Esophagus (tissue), 2 donors: ENCODE measurements at regions not wholly inside any gene's neighbourhood (a gene's known extent, or its start where the extent isn't known, plus 50 kb on each side); places are given as distances from the start of the nearest gene placed in this dataset.

Experiments used
- H3K27ac ChIP-seq, 2 donors: one replicate each; pipeline ENCODE4 v1.5.1; 2013; ENCODE audit warnings: low read depth in 2 of 2, mild to moderate bottlenecking in 2 of 2, inconsistent platforms in 1 of 2, low read length in 1 of 2, moderate library complexity in 1 of 2
- H3K27me3 ChIP-seq, 2 donors: one replicate each; pipeline ENCODE4 v1.6.1; 2013; ENCODE audit warnings: low read length in 2 of 2, control low read depth in 1 of 2, mild to moderate bottlenecking in 1 of 2; ENCODE audit not compliant: insufficient read depth in 2 of 2, control insufficient read depth in 1 of 2
- H3K36me3 ChIP-seq, 2 donors: one replicate each; pipeline ENCODE4 v1.6.1; 2013; ENCODE audit warnings: low read length in 1 of 2; ENCODE audit not compliant: control insufficient read depth in 2 of 2, insufficient read depth in 2 of 2
- H3K4me1 ChIP-seq, 2 donors: one replicate each; pipeline ENCODE4 v1.6.1; 2013; ENCODE audit warnings: low read length in 1 of 2; ENCODE audit not compliant: control insufficient read depth in 2 of 2, insufficient read depth in 2 of 2
- H3K4me3 ChIP-seq, 2 donors: one replicate each; pipeline ENCODE4 v1.5.1; 2013; ENCODE audit warnings: low read length in 2 of 2, mild to moderate bottlenecking in 2 of 2, low read depth in 1 of 2, moderate library complexity in 1 of 2
- H3K9me3 ChIP-seq, 2 donors: one replicate each; pipeline ENCODE4 v1.6.1; 2013; ENCODE audit warnings: mild to moderate bottlenecking in 2 of 2, low read depth in 1 of 2, low read length in 1 of 2, moderate library complexity in 1 of 2; ENCODE audit not compliant: control insufficient read depth in 2 of 2, insufficient read depth in 1 of 2
- WGBS, 2 donors: extraction: QIAGEN DNeasy Blood & Tissue Kit; methylation state at CpG; one replicate each; pipeline ENCODE4 v1.1.7; 2013; 5-methylcytosine and 5-hydroxymethylcytosine counted together
- donor health status: healthy with polysubstance abuse.
- donor health status: Bipolar disorder and iron deficiency.

GRCh38 chr11:122604621-122605020, 50.9 kb upstream of the UBASH3B start:
- Histone ChIP-seq H3K9me3 (no peaks in the 10 kb centered on the region), H3K27ac (no peak overlapping the region), H3K36me3 (no peaks in the 10 kb centered on the region), H3K27me3 (no peaks in the 10 kb centered on the region), H3K4me3 (no peak overlapping the region), H3K4me1 (no peaks in the 10 kb centered on the region)
- WGBS, 2 donors, result 88% methylated on average over 4 of the region's 4 CpGs

GRCh38 chr11:122601141-122602125, 54.1 kb upstream of the UBASH3B start:
- H3K27ac ChIP-seq, result no peak overlapping the region
- H3K9me3 ChIP-seq, result no peaks in the 10 kb centered on the region
- H3K4me1 ChIP-seq, result no peaks in the 10 kb centered on the region
- WGBS, 2 donors, result 70 to 74% methylated on average over 7 of the region's 7 CpGs
- no peaks in the 10 kb centered on the region for H3K27me3 ChIP-seq
- no peaks in the 10 kb centered on the region for H3K36me3 ChIP-seq
- no peak overlapping the region for H3K4me3 ChIP-seq

- Histone ChIP-seq H3K36me3 (no peaks in the 10 kb centered on the region), H3K4me1 (no peaks in the 10 kb centered on the region), H3K4me3 (no peak overlapping the region), H3K27ac (no peak overlapping the region), H3K27me3 (no peaks in the 10 kb centered on the region), H3K9me3 (no peaks in the 10 kb centered on the region)
- WGBS, 2 donors, result 84 to 91% methylated on average over 2 of the region's 2 CpGs
These were observed 55.2 kb upstream of the UBASH3B start for GRCh38 chr11:122600290-122600689.

GRCh38 chr11:122599434-122599833, 56.1 kb upstream of the UBASH3B start:
- Histone ChIP-seq H3K36me3 (no peaks in the 10 kb centered on the region), H3K4me3 (no peak overlapping the region), H3K27ac (no peak overlapping the region), H3K4me1 (no peaks in the 10 kb centered on the region), H3K9me3 (no peaks in the 10 kb centered on the region), H3K27me3 (no peaks in the 10 kb centered on the region)

- WGBS, 2 donors, result 85 to 88% methylated on average over 3 of the region's 3 CpGs
- Histone ChIP-seq H3K27me3 (no peaks in the 10 kb centered on the region), H3K4me1 (no peaks in the 10 kb centered on the region), H3K9me3 (no peaks in the 10 kb centered on the region), H3K36me3 (no peaks in the 10 kb centered on the region), H3K27ac (no peak overlapping the region), H3K4me3 (no peak overlapping the region)
These were observed 56.6 kb upstream of the UBASH3B start for GRCh38 chr11:122598971-122599370.

- Histone ChIP-seq H3K27me3 (no peaks in the 10 kb centered on the region), H3K36me3 (no peaks in the 10 kb centered on the region), H3K4me3 (no peak overlapping the region), H3K27ac (no peak overlapping the region), H3K4me1 (no peaks in the 10 kb centered on the region), H3K9me3 (no peaks in the 10 kb centered on the region)
- 78 to 90% methylated on average over 2 of the region's 2 CpGs for WGBS, 2 donors
These were observed 58.0 kb upstream of the UBASH3B start for GRCh38 chr11:122597511-122597910.

GRCh38 chr11:122594986-122595645, 60.4 kb upstream of the UBASH3B start:
- 84 to 87% methylated on average over 3 of the region's 3 CpGs for WGBS, 2 donors
- Histone ChIP-seq H3K4me3 (no peak overlapping the region), H3K4me1 (no peaks in the 10 kb centered on the region), H3K9me3 (no peaks in the 10 kb centered on the region), H3K27ac (no peak overlapping the region), H3K27me3 (no peaks in the 10 kb centered on the region), H3K36me3 (no peaks in the 10 kb centered on the region)

- H3K27ac ChIP-seq, result no peak overlapping the region
- 62 to 73% methylated on average over 4 of the region's 4 CpGs for WGBS, 2 donors
- H3K36me3 ChIP-seq, result no peaks in the 10 kb centered on the region
- H3K4me1 ChIP-seq, result no peaks in the 10 kb centered on the region
- H3K27me3 ChIP-seq, result no peaks in the 10 kb centered on the region
- H3K9me3 ChIP-seq, result no peaks in the 10 kb centered on the region
- no peak overlapping the region for H3K4me3 ChIP-seq
These were observed 61.8 kb upstream of the UBASH3B start for GRCh38 chr11:122593473-122594420.

- no peaks in the 10 kb centered on the region for H3K9me3 ChIP-seq
- H3K27me3 ChIP-seq, result no peaks in the 10 kb centered on the region
- 55 to 81% methylated on average over 6 of the region's 6 CpGs for WGBS, 2 donors
- H3K4me3 ChIP-seq, result no peak overlapping the region
- H3K27ac ChIP-seq, result no peak overlapping the region
- no peaks in the 10 kb centered on the region for H3K4me1 ChIP-seq
- H3K36me3 ChIP-seq, result no peaks in the 10 kb centered on the region
These were observed 62.9 kb upstream of the UBASH3B start for GRCh38 chr11:122592641-122593040.
